KMS-11 (cell line): ENCODE measurements at regions not wholly inside any gene's neighbourhood (a gene's known extent, or its start where the extent isn't known, plus 50 kb on each side); places are given as distances from the start of the nearest gene placed in this dataset.

Experiments used
- H2AFZ ChIP-seq: fragments of 200-600 bp; sonication (generic); 2 replicates; pipeline ENCODE4 v1.6.1; 2016; ENCODE audit warnings: antibody characterized with exemption, mixed run types, low read depth
- H3K27ac ChIP-seq: fragments of 200-600 bp; sonication (generic); 2 replicates; pipeline ENCODE4 v1.6.1; 2016; ENCODE audit warnings: mild to moderate bottlenecking, mixed run types
- H3K27me3 ChIP-seq: fragments of 200-600 bp; sonication (generic); 2 replicates; pipeline ENCODE4 v1.6.1; 2017; ENCODE audit warnings: mild to moderate bottlenecking, low read depth, mixed run types, moderate library complexity; ENCODE audit not compliant: insufficient read depth
- H3K36me3 ChIP-seq: fragments of 200-600 bp; sonication (generic); 2 replicates; pipeline ENCODE4 v1.6.1; 2017; ENCODE audit warnings: mild to moderate bottlenecking, mixed run types; ENCODE audit not compliant: insufficient read depth
- H3K4me1 ChIP-seq: fragments of 200-600 bp; sonication (generic); 2 replicates; pipeline ENCODE4 v1.6.1; 2016; ENCODE audit warnings: mild to moderate bottlenecking, low read depth, mixed run types; ENCODE audit not compliant: poor library complexity, severe bottlenecking
- H3K4me2 ChIP-seq: fragments of 200-600 bp; sonication (generic); 2 replicates; pipeline ENCODE4 v1.7.0; 2016; ENCODE audit warnings: mild to moderate bottlenecking, mixed run types
- H3K4me3 ChIP-seq: fragments of 200-600 bp; sonication (generic); IDR thresholded peaks from 2 replicates; pipeline ENCODE4 v1.6.1; 2017; ENCODE audit warnings: low read depth, low read length, mixed read lengths; ENCODE audit not compliant: insufficient read depth
- H3K79me2 ChIP-seq: fragments of 200-600 bp; sonication (generic); 2 replicates; pipeline ENCODE4 v1.6.1; 2016; ENCODE audit warnings: low read depth, mixed run types; ENCODE audit not compliant: insufficient read depth
- H3K9ac ChIP-seq: fragments of 200-600 bp; sonication (generic); 2 replicates; pipeline ENCODE4 v1.6.1; 2016; ENCODE audit warnings: mild to moderate bottlenecking, mixed run types
- H4K20me1 ChIP-seq: fragments of 200-600 bp; sonication (generic); 2 replicates; pipeline ENCODE4 v1.6.1; 2016; ENCODE audit warnings: mild to moderate bottlenecking, mixed run types; ENCODE audit not compliant: insufficient read depth
- TF ChIP-seq, protein P1 (sequence below): fragments of 200-600 bp; sonication (generic); conservative IDR thresholded peaks from 2 replicates; pipeline ENCODE4 v1.6.1; 2017; ENCODE audit warnings: low read depth, mild to moderate bottlenecking, antibody characterized with exemption, low read length, moderate library complexity, mixed read lengths

DNA sequence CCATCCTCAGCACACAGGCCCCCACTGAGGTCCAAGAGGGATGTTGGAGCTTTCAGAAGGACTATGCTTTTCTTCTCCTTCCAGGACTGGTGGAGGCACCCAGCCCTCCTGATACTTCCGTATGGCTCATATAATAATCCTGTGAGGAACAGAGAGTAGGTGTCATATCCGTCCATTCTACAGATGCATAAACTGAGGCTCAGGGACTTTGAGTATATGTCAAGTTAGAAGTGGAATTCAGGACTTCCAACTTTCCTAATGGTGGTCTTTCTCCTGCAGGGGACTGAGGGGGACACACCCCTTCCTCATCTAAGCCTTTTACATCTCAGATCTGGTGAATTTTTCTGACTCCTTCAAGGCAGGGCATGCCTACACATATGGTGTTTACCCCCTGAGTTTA lies 153.7 kb downstream of the RPS24 start:
- no peaks in the 10 kb centered on the region for H4K20me1 ChIP-seq
- TF ChIP-seq, protein P1, sequence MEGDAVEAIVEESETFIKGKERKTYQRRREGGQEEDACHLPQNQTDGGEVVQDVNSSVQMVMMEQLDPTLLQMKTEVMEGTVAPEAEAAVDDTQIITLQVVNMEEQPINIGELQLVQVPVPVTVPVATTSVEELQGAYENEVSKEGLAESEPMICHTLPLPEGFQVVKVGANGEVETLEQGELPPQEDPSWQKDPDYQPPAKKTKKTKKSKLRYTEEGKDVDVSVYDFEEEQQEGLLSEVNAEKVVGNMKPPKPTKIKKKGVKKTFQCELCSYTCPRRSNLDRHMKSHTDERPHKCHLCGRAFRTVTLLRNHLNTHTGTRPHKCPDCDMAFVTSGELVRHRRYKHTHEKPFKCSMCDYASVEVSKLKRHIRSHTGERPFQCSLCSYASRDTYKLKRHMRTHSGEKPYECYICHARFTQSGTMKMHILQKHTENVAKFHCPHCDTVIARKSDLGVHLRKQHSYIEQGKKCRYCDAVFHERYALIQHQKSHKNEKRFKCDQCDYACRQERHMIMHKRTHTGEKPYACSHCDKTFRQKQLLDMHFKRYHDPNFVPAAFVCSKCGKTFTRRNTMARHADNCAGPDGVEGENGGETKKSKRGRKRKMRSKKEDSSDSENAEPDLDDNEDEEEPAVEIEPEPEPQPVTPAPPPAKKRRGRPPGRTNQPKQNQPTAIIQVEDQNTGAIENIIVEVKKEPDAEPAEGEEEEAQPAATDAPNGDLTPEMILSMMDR, result no peak
- H3K36me3 ChIP-seq, result no peaks in the 10 kb centered on the region
- H3K4me1 ChIP-seq, result no peaks in the 10 kb centered on the region
- H3K27ac ChIP-seq, result no peak overlapping the region
- H3K4me2 ChIP-seq, result no peak overlapping the region
- H3K79me2 ChIP-seq, result no peaks in the 10 kb centered on the region
- H2AFZ ChIP-seq, result no peak overlapping the region
- H3K9ac ChIP-seq, result no peak overlapping the region
- H3K27me3 ChIP-seq, result no peaks in the 10 kb centered on the region
- no peak overlapping the region for H3K4me3 ChIP-seq

DNA sequence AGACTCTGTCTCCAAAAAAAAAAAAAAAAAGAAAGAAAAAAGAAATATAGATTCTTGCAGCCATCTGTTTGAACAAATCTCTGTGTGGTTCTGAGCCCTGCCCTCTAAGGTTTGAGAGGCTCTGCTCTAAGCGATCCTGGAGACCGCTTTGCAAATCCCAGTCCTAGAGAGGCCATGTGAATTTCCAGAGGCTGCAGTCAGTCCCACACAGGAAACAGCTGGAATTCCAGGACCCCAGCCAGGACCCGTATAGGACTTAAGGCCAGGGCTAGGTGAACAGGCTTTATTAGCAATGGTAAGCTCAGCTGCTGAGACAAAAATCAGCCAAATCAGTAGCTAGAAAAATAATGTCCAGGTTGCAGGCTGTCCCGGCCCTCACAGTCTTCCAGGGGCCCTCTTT lies 154.8 kb downstream of the RPS24 start:
- Histone ChIP-seq H3K4me1 (no peaks in the 10 kb centered on the region), H3K9ac (no peak overlapping the region), H3K27ac (no peak overlapping the region), H2AFZ (no peak overlapping the region), H3K27me3 (no peaks in the 10 kb centered on the region), H3K79me2 (no peaks in the 10 kb centered on the region), H4K20me1 (no peaks in the 10 kb centered on the region), H3K36me3 (no peaks in the 10 kb centered on the region), H3K4me2 (no peak overlapping the region), H3K4me3 (no peak overlapping the region)
- TF ChIP-seq, protein P1, result no peak

DNA sequence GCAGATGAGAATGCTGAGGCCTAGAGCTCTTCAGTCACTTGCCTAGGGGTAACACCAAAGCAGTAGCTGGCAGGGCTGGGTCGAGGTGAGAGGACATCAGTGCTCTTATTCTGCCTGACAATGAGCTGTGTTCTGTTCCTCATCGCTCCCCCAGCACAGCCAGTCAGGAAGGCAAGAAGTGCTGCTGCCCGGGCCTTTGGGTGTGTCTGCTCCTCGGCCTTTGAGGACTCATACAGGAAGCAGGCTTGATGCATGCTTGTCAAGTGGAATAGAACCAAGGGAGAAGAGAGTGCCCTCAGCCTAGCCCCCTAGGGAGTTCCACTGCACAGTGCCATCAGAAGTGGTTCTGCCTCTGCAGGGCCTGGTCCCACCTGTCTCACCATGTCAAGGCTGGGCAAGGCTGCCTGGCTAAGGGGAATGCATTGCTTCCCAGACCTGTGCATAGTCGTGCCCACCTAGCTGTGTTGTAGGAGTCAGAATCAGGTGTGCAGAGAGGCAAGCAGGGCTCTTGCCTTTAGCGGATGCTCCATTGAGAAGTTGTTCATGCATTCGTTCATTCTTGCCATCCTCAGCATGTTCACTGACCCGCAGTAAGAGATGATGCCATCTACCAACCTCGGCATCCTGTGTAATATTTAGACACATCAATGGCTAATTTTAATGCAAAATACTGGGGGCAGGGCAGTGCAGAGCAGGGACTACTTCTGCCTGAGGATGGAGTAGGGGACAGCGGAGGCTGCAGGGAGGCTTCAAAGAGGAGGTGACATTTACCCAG lies 156.6 kb downstream of the RPS24 start:
- Histone ChIP-seq H3K27ac (no peak overlapping the region), H3K4me3 (no peak overlapping the region), H3K27me3 (no peaks in the 10 kb centered on the region), H3K79me2 (no peaks in the 10 kb centered on the region), H2AFZ (no peak overlapping the region), H3K4me2 (no peak overlapping the region), H4K20me1 (no peaks in the 10 kb centered on the region), H3K36me3 (no peaks in the 10 kb centered on the region), H3K4me1 (no peaks in the 10 kb centered on the region), H3K9ac (no peak overlapping the region)
- TF ChIP-seq, protein P1, result no peak

DNA sequence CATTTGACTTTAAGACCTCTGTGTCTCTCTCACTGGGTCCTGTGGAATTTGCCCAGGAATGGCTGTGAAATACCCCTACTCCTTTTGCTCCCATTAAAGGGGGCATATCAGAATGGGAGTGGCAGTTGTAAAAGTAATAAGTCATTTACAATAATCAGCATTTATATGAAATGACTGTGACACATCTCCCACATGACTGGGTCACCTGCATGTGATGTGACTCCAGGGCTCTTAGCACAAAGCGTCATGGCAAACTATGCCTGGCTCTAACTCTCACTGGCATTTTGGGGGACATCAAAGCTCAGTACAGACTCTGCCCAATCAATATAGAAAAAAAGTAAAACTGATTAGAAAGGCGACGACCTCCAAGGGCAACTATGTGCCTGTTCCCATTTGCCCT lies 157.6 kb downstream of the RPS24 start:
- Histone ChIP-seq H3K27me3 (no peaks in the 10 kb centered on the region), H3K36me3 (no peaks in the 10 kb centered on the region), H3K79me2 (no peaks in the 10 kb centered on the region), H2AFZ (no peak overlapping the region), H3K9ac (no peak overlapping the region), H3K27ac (no peak overlapping the region), H3K4me2 (no peak overlapping the region), H3K4me1 (no peaks in the 10 kb centered on the region), H3K4me3 (no peak overlapping the region), H4K20me1 (no peaks in the 10 kb centered on the region)
- TF ChIP-seq, protein P1, result no peak
